NB4 (cell line): ENCODE measurements at regions not wholly inside any gene's neighbourhood (a gene's known extent, or its start where the extent isn't known, plus 50 kb on each side); places are given as distances from the start of the nearest gene placed in this dataset.

Experiments
- CTCF ChIP-seq: IDR thresholded peaks from one replicate; pipeline ENCODE4 v1.5.1; 2012; ENCODE audit warnings: low read depth, low read length
- MAX ChIP-seq: IDR thresholded peaks from 2 replicates; pipeline ENCODE4 v1.6.1; 2011; ENCODE audit warnings: low read depth, low read length
- MYC ChIP-seq: IDR thresholded peaks from 2 replicates; pipeline ENCODE4 v1.6.1; 2011; ENCODE audit warnings: low read depth, low read length
- POLR2A ChIP-seq: IDR thresholded peaks from 2 replicates; pipeline ENCODE4 v1.6.1; 2011; ENCODE audit warnings: mild to moderate bottlenecking; ENCODE audit not compliant: insufficient read length; ENCODE audit errors: extremely low read depth

- TF ChIP-seq CTCF = no peak
- TF ChIP-seq POLR2A = no peak
- no peak for TF ChIP-seq MAX
- TF ChIP-seq MYC = no peak
These were observed 454.9 kb upstream of the CHAC2 start for GRCh38 chr2:53312721-53313120.
